ENCODE measurements at regions not wholly inside any gene's neighbourhood (a gene's known extent, or its start where the extent isn't known, plus 50 kb on each side); places are given as distances from the start of the nearest gene placed in this dataset.

DNA sequence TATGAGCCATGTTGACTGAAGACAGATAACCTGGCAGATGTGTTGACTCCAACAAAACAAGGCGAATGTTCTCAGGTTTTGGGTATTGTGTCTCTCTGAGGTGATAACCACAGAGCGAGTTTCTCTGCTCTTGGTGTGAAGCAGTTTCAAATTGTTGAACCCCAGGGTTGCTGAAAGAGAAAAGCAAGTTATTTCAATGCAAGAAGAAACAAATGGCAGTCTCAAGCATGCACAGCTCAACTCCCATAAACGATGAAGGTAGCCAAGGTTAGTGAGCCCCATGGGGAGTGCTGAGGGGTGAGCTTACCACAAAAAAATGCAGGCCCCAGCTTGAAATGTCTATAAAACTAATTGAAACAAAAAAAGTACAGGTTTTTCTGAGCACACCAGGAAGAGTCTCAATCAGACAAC is 220.8 kb upstream of the DAPK1 start:
- H3K18ac ChIP-seq (ENCODE audit: low read length), result no peak overlapping the region
- no peak overlapping the region for H2AFZ ChIP-seq (ENCODE audit: low read length)
- H3K23ac ChIP-seq (ENCODE audit: low read depth, low read length, poor library complexity), result no peak overlapping the region
- no peak overlapping the region for H3K14ac ChIP-seq (ENCODE audit: low read length)
- no peaks in the 10 kb centered on the region for H3K79me1 ChIP-seq (ENCODE audit: low read depth, low read length)
- no peaks in the 10 kb centered on the region for H3K9me3 ChIP-seq (replicated peaks in 1 of 2; ENCODE audit: control insufficient read depth in 2 of 2, insufficient read depth in 1 of 2, low read depth in 1 of 2, low read length in 2 of 2)
- no peaks in the 10 kb centered on the region for H3K27me3 ChIP-seq (ENCODE audit: control insufficient read depth in 3 of 3, insufficient read depth in 3 of 3, low read depth in 1 of 3, low read length in 3 of 3)
- H2BK12ac ChIP-seq (ENCODE audit: low read length), result no peak overlapping the region
- H2BK15ac ChIP-seq (ENCODE audit: low read length), result no peak overlapping the region
- no peak for DNase-seq (ENCODE audit: low spot score)
- H2BK120ac ChIP-seq (ENCODE audit: low read depth, low read length), result no peak overlapping the region
- no peak overlapping the region for H3K27ac ChIP-seq (replicated peaks; ENCODE audit: low read length)
- H3K9ac ChIP-seq (ENCODE audit: low read depth, low read length, poor library complexity), result no peak overlapping the region
- peaks cover 0 to 2% of the 10 kb centered on the region in 2 donors for H3K4me1 ChIP-seq (ENCODE audit: control insufficient read depth in 2 of 2, insufficient read depth in 1 of 2, low read depth in 1 of 2, low read length in 2 of 2)
- no peaks in the 10 kb centered on the region for H3K36me3 ChIP-seq (replicated peaks in 1 of 2; ENCODE audit: control insufficient read depth in 2 of 2, insufficient read depth in 2 of 2, low read length in 2 of 2)
- no peak overlapping the region for H3K4me3 ChIP-seq (ENCODE audit: low read length in 2 of 2)
- no peak overlapping the region for H4K91ac ChIP-seq (ENCODE audit: low read depth, low read length, poor library complexity)
- WGBS, 2 donors (ENCODE audit: extremely low coverage in 2 of 2, insufficient read length in 2 of 2, insufficient replicate concordance in 1 of 2), result no CpG with 5 or more reads among the region's 3 CpGs
- no peak overlapping the region for H3K4me2 ChIP-seq (ENCODE audit: insufficient read depth, low read length, poor library complexity, severe bottlenecking)
- no peak overlapping the region for H2AK5ac ChIP-seq (ENCODE audit: low read depth, low read length)
- no peak overlapping the region for H3K4ac ChIP-seq (ENCODE audit: low read length)
- H2BK5ac ChIP-seq (ENCODE audit: low read length), result no peak overlapping the region
- no peak overlapping the region for H4K8ac ChIP-seq (ENCODE audit: low read depth, low read length)

DNA sequence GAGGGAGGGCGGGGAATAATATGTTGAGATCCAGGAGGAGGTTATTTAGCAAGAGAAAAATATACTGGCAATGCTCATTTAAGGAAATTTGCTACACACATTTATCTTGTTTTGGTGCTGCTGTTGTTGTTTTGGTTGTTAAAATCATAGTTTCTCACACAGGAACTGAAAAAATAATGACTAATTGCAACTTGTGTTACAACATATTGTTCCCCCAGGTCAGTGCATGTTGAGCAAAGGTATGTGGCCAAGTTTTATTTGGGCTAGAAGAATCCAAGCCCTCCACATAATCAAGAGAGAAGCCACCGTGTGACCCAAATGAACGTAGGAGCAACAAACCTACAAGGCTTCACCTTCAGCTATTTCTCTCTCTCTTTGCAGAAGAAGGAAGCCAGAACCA is 220.3 kb upstream of the DAPK1 start:
- Histone ChIP-seq H3K4me3 (ENCODE audit: low read length in 2 of 2) (no peak overlapping the region), H3K27me3 (ENCODE audit: control insufficient read depth in 3 of 3, insufficient read depth in 3 of 3, low read depth in 1 of 3, low read length in 3 of 3) (no peaks in the 10 kb centered on the region), H3K9ac (ENCODE audit: low read depth, low read length, poor library complexity) (no peak overlapping the region), H2BK12ac (ENCODE audit: low read length) (no peak overlapping the region), H4K8ac (ENCODE audit: low read depth, low read length) (no peak overlapping the region), H3K4me1 (ENCODE audit: control insufficient read depth in 2 of 2, insufficient read depth in 1 of 2, low read depth in 1 of 2, low read length in 2 of 2) (peaks cover 0 to 2% of the 10 kb centered on the region in 2 donors), H2BK15ac (ENCODE audit: low read length) (no peak overlapping the region), H2BK120ac (ENCODE audit: low read depth, low read length) (no peak overlapping the region), H3K27ac (replicated peaks; ENCODE audit: low read length) (no peak overlapping the region), H3K23ac (ENCODE audit: low read depth, low read length, poor library complexity) (no peak overlapping the region), H3K18ac (ENCODE audit: low read length) (no peak overlapping the region), H4K91ac (ENCODE audit: low read depth, low read length, poor library complexity) (no peak overlapping the region), H3K9me3 (replicated peaks in 1 of 2; ENCODE audit: control insufficient read depth in 2 of 2, insufficient read depth in 1 of 2, low read depth in 1 of 2, low read length in 2 of 2) (no peaks in the 10 kb centered on the region), H2AK5ac (ENCODE audit: low read depth, low read length) (no peak overlapping the region), H3K4ac (ENCODE audit: low read length) (no peak overlapping the region), H3K36me3 (replicated peaks in 1 of 2; ENCODE audit: control insufficient read depth in 2 of 2, insufficient read depth in 2 of 2, low read length in 2 of 2) (no peaks in the 10 kb centered on the region), H3K79me1 (ENCODE audit: low read depth, low read length) (no peaks in the 10 kb centered on the region), H2BK5ac (ENCODE audit: low read length) (no peak overlapping the region), H3K14ac (ENCODE audit: low read length) (no peak overlapping the region), H3K4me2 (ENCODE audit: insufficient read depth, low read length, poor library complexity, severe bottlenecking) (no peak overlapping the region), H2AFZ (ENCODE audit: low read length) (no peak overlapping the region)
- no peak for DNase-seq (ENCODE audit: low spot score)
- no CpG with 5 or more reads among the region's 3 CpGs for WGBS, 2 donors (ENCODE audit: extremely low coverage in 2 of 2, insufficient read length in 2 of 2, insufficient replicate concordance in 1 of 2)

DNA sequence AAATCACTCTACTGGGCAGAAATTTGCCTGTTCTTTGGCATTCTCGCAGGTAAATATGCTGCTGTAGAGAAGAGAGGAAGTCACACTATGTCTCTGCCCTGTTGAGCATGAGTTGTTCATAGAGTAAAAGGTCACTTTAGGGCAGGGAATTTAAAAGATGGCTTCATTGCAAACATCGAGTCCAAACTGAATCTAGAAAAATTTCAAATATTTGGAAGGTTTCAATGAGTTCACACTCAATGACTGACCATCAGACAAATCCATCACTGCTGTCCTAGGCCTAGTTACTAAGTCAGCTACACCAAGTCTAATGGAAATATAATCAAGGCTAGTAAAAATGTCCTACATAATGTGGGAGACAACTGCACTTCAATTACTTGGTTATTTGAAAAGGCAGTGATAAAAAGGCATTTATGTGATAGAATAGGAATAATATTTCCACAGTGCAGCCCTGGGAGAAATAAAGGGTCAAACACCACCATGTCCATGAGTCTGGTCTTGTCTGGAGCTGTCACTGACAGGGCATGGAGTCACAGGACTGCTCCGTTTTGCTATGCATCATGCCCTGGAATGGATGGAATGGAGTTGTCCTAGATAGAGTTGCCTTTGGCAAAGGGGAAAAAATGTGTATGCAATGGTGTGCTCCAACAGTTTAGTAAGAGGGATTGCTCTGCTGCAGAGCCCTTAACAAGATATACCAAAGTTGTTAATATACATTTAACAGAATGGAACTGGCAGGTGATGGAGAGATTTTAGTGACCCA is 218.5 kb upstream of the DAPK1 start:
- H3K79me1 ChIP-seq (ENCODE audit: low read depth, low read length), result no peaks in the 10 kb centered on the region
- no peak overlapping the region for H3K23ac ChIP-seq (ENCODE audit: low read depth, low read length, poor library complexity)
- WGBS, 2 donors (ENCODE audit: extremely low coverage in 2 of 2, insufficient read length in 2 of 2, insufficient replicate concordance in 1 of 2), result no CpG with 5 or more reads among the region's 3 CpGs
- H4K8ac ChIP-seq (ENCODE audit: low read depth, low read length), result no peak overlapping the region
- no peak overlapping the region for H3K27ac ChIP-seq (replicated peaks; ENCODE audit: low read length)
- no peak overlapping the region for H3K18ac ChIP-seq (ENCODE audit: low read length)
- no peak overlapping the region for H2AFZ ChIP-seq (ENCODE audit: low read length)
- no peaks in the 10 kb centered on the region for H3K9me3 ChIP-seq (replicated peaks in 1 of 2; ENCODE audit: control insufficient read depth in 2 of 2, insufficient read depth in 1 of 2, low read depth in 1 of 2, low read length in 2 of 2)
- DNase-seq (ENCODE audit: low spot score), result no peak
- H3K4ac ChIP-seq (ENCODE audit: low read length), result no peak overlapping the region
- H4K91ac ChIP-seq (ENCODE audit: low read depth, low read length, poor library complexity), result no peak overlapping the region
- no peak overlapping the region for H2BK15ac ChIP-seq (ENCODE audit: low read length)
- no peaks in the 10 kb centered on the region for H3K36me3 ChIP-seq (replicated peaks in 1 of 2; ENCODE audit: control insufficient read depth in 2 of 2, insufficient read depth in 2 of 2, low read length in 2 of 2)
- no peak overlapping the region for H3K4me2 ChIP-seq (ENCODE audit: insufficient read depth, low read length, poor library complexity, severe bottlenecking)
- H2BK120ac ChIP-seq (ENCODE audit: low read depth, low read length), result no peak overlapping the region
- no peaks in the 10 kb centered on the region for H3K27me3 ChIP-seq (ENCODE audit: control insufficient read depth in 3 of 3, insufficient read depth in 3 of 3, low read depth in 1 of 3, low read length in 3 of 3)
- no peak overlapping the region for H3K4me3 ChIP-seq (ENCODE audit: low read length in 2 of 2)
- no peak overlapping the region for H3K9ac ChIP-seq (ENCODE audit: low read depth, low read length, poor library complexity)
- no peak overlapping the region for H2BK12ac ChIP-seq (ENCODE audit: low read length)
- no peak overlapping the region for H3K14ac ChIP-seq (ENCODE audit: low read length)
- peaks cover 0 to 2% of the 10 kb centered on the region in 2 donors for H3K4me1 ChIP-seq (ENCODE audit: control insufficient read depth in 2 of 2, insufficient read depth in 1 of 2, low read depth in 1 of 2, low read length in 2 of 2)
- H2AK5ac ChIP-seq (ENCODE audit: low read depth, low read length), result no peak overlapping the region
- no peak overlapping the region for H2BK5ac ChIP-seq (ENCODE audit: low read length)

DNA sequence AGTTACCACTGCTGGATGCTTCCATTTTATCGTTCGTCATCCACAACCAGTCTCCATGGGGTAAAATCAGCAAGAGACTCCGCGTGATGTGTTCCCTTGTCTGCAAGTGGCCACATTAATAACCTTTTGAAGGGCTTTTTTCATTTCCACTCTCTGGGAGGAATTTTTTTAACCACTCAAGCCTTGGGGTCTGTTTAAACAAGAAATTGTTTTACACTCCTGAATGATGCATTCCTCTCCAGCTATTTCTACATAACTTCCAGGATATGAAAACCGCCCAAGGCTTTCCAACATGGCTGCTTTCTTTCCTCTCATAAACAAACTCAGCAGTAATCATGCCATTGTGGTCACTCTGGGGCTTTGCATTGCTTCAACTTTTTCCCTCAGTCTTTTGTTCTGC is 217.2 kb upstream of the DAPK1 start:
- Histone ChIP-seq H3K4me2 (ENCODE audit: insufficient read depth, low read length, poor library complexity, severe bottlenecking) (no peak overlapping the region), H4K91ac (ENCODE audit: low read depth, low read length, poor library complexity) (no peak overlapping the region), H2BK15ac (ENCODE audit: low read length) (no peak overlapping the region), H2BK120ac (ENCODE audit: low read depth, low read length) (no peak overlapping the region), H3K4me3 (ENCODE audit: low read length in 2 of 2) (no peak overlapping the region), H3K36me3 (replicated peaks in 1 of 2; ENCODE audit: control insufficient read depth in 2 of 2, insufficient read depth in 2 of 2, low read length in 2 of 2) (no peaks in the 10 kb centered on the region), H3K9me3 (replicated peaks in 1 of 2; ENCODE audit: control insufficient read depth in 2 of 2, insufficient read depth in 1 of 2, low read depth in 1 of 2, low read length in 2 of 2) (no peaks in the 10 kb centered on the region), H3K18ac (ENCODE audit: low read length) (no peak overlapping the region), H2AFZ (ENCODE audit: low read length) (no peak overlapping the region), H3K4me1 (ENCODE audit: control insufficient read depth in 2 of 2, insufficient read depth in 1 of 2, low read depth in 1 of 2, low read length in 2 of 2) (peaks cover 0 to 4% of the 10 kb centered on the region in 2 donors), H4K8ac (ENCODE audit: low read depth, low read length) (no peak overlapping the region), H2AK5ac (ENCODE audit: low read depth, low read length) (no peak overlapping the region), H2BK12ac (ENCODE audit: low read length) (no peak overlapping the region), H3K79me1 (ENCODE audit: low read depth, low read length) (no peaks in the 10 kb centered on the region), H3K9ac (ENCODE audit: low read depth, low read length, poor library complexity) (no peak overlapping the region), H2BK5ac (ENCODE audit: low read length) (no peak overlapping the region), H3K14ac (ENCODE audit: low read length) (no peak overlapping the region), H3K27ac (replicated peaks; ENCODE audit: low read length) (no peak overlapping the region), H3K27me3 (ENCODE audit: control insufficient read depth in 3 of 3, insufficient read depth in 3 of 3, low read depth in 1 of 3, low read length in 3 of 3) (no peaks in the 10 kb centered on the region), H3K23ac (ENCODE audit: low read depth, low read length, poor library complexity) (no peak overlapping the region), H3K4ac (ENCODE audit: low read length) (no peak overlapping the region)
- no CpG with 5 or more reads among the region's 5 CpGs for WGBS, 2 donors (ENCODE audit: extremely low coverage in 2 of 2, insufficient read length in 2 of 2, insufficient replicate concordance in 1 of 2)
- no peak for DNase-seq (ENCODE audit: low spot score)

Data from neuronal stem cell (in vitro differentiated cells).